NCI-H2196 treated with DMSO at 0.1 percent for 48 hours (cell line): ENCODE measurements at regions not wholly inside any gene's neighbourhood (a gene's known extent, or its start where the extent isn't known, plus 50 kb on each side); places are given as distances from the start of the nearest gene placed in this dataset.

Experiments
- DNase-seq: peaks from one replicate; lab custom pipeline; 2025; ENCODE audit not compliant: unreplicated experiment; lab: John Stamatoyannopoulos, UW

DNA sequence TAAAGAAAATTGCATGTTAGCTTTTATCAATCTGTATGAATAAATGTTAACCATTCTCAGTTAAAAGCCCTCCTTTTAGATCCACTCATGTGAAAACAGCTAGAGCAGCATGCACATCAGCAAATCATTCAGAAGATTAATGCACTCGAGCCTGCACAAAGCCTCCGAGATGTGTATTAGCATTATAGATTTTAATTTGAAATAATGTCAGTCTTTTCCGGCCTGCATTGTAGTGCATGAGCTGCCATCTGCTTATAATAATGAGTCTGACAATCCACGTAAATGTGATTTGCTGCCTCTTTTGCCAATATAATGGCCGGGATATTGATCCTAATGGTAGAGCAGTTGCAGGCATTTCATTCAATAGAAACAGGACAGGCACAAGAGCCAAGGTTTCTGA is 585.1 kb downstream of the IRX1 start:
- no peak for DNase-seq

DNA sequence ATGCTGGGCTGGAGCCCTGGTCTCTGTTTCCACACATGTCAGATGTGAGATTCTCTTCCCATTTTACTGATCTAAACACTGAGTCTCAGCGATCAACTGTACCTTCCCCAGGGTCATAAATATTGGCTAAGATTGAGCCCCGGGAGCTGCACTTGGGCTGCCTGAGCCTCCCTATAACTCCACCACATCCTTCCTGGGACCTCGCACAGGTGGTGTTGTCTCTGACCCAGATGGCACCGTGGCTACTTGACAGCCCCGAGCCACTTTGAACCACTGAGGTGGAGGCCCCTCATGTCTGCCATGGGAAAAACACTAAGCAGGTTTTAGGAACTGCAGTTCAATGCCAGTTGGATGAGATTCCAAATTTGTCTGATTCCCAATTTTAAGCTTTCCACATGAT is 586.5 kb downstream of the IRX1 start:
- no peak for DNase-seq

DNA sequence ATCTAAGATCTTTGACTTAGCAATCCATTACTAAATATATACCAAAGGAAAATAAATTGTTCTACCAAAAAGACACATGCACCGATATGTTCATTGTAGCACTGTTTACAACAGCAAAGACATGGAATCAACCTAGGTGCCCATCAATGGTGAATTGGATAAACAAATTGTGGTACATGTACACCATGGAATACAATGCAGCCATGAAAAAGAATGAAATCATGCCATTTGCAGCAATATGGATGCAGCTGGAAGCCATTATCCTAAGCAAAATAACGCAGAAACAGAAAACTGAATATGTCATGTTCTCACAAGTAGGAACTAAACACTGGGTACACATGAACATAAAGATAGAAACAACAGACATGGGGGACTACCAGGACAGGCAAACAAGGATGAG is 589.5 kb downstream of the IRX1 start:
- no peak for DNase-seq

DNA sequence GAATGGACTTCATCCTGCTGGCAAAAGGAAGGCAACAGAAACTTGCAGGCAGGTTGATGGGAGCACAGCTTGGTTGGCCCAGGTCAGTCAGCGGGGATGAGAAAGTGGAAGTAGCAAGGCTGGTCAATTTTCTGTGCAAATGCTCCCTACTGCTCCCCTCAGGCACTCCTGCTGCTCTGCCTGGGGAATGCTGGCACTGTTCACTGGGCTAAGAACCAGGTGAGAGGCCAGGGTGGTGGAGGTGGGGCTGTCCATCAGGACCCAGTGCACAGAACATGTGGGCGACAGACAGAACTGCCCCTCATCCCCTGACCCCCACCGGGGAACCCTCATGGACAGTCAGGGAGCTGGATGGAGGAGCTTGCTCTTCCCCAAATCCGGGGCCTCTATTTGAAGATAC is 593.1 kb downstream of the IRX1 start:
- no peak for DNase-seq

DNA sequence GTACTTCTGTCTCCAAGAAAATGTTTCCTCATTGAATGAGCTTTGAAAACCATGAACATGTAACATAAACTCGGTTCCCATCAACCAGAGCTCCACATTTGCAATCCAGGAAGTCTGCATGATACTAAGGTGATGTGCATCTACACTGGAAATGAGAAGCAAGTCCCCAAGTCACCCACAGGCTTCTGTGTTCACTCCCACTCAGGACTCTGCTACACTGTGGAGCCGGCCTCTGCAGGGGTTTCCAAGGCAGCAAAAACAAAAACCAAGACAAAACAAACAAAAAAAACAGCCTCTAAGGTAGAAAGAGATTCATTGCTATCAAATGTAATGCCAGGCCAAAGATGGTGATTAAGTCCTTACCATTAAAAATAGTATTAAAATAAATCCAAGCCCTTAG is 593.7 kb downstream of the IRX1 start:
- no peak for DNase-seq

DNA sequence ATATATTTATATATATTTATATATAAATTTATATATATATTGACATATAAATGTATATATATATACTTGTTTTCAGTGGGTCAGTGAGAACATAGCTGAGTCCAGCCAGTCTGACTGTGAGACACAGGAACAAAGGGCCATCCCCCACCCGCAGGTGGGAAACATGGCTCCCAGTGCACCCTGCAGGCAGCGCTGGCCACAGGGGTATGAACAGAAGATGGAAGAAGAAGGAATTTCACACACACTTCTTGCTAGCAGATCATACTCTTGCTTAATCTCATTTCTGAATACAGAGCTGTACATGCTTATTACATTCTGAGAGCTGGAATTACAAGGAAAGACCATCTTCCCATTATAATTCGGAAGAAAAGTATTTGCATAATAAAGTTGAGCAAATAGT is 595.4 kb downstream of the IRX1 start:
- no peak for DNase-seq

DNA sequence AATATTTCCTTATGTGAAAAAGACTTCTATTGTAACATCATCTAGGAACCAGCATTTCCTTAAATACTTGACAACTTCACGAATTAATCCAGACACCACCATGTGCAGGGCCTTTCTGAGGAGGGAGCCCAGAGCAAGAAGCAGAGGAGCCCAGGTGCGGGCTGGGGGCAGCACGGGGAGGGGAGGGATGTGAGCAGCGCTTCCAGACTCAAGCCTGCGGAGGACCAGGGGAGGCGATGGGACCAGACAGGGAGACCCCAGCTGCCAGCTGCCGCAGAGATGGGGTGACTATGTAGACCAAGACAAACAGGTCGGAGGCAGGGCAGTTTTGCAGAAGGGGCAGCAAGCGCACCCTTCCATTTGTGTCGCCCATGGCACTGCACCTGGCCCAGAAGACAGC is 596.1 kb downstream of the IRX1 start:
- no peak for DNase-seq

DNA sequence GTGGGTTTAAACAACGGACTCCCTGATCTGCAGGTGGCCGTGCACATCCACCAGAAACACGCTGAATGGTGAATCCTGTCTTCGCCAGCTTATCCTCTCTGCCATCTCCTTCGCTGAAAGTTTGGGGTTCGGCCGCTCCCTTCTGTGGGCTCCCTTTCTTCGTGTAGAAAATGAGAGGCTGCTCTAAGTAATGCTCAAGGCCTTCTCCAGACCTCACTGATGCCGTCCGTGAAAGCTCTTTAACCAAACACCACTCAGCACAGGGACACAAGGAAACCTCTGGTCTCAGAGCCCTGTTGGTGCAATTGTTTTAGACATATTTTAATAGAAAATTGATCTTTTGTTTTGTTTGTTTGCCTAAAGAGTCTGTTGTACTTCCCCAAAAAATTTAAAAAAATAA is 596.5 kb downstream of the IRX1 start:
- no peak for DNase-seq

DNA sequence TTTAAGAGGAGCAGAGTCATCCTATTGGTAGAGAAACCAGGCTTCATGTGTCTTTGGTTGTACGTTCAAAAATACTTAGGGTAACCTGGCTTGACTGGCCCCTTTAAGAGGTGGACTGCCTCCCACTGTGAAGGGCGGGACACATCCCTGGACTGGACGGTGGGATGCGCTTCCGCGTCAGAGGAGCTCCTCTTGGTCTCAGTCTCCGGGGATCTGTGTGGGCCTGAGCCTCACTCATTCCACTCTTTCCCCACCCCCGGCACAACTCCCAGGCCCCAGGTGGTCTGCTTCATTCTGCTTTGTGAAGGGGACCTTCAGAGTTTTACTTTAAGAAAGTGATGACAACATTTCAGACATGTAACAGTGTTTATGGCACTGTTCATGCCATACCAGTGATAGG is 601.1 kb downstream of the IRX1 start:
- no peak for DNase-seq

DNA sequence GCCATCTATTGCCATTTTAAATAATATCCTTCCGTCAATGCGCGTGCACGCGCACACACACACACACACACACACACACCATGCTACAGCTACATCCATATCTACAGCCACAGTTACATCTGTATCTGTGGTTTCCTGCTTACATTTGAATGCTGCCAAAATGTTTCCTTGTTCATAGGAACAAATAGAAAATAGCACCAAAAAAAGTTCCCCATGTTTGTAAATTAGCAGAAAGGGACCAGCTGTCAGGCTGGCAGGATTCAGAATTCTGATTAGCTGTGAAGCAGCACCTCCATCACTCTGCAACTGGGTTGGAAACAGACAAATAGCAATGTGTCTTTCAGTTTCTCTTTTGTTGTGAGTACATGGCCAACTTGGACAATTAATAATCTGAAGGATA is 601.5 kb downstream of the IRX1 start:
- DNase-seq: no peak

DNA sequence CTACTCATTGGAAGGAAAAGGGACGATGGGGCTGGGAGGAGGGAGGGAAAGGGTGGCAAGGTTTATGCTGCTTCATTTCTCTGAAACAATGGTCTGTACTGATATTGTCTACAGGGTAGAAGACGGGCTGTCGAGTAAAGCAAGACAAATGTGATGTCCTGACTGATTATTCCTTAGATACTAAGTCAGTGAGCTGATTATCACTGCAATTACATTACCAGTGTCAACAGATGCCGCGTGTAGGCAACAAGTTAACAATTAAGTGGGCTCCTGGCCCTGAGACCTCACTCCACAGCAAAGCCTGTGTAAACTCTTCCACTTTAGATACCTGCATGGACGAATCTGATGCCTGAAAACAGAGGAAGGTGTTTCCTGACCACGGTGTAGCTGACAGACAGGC is 602.8 kb downstream of the IRX1 start:
- no peak for DNase-seq

DNA sequence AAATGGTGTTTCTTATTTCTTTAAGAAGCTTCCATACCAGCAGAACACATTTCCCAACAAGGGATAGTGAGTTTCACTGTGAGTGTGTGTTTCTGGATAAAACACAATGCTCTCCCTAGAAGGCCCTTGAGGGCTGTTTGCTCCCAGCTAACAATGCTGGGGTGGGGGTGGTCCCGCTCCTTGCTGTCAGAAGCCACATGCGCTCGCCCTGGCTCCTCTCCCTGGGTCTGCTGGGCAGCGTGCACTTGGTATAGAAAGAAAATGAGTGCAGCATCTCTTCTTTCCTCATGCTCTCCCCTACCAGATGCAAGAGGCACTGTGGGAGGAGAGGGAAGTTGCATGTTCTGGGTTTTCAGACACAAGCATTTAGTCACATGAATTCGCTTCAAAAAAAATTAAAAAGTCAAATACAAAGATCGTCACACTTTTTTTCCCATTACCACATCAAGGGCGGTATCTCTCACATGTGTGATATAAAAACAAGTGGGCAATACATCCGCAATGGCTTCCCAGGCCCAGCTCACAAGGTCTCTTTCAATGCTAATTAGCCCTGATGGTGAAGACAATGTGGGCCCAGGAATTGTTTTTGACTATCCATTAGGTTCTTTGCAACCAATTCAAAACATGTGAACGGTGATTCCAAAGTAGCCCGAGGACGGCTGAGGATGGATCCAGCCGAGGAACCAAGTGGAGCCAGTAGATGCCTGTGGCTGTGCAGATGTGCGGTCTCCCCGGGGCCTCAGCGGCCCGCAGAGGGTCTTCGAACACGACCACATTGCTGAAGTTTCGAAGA is 603.6 kb downstream of the IRX1 start:
- no peak for DNase-seq

DNA sequence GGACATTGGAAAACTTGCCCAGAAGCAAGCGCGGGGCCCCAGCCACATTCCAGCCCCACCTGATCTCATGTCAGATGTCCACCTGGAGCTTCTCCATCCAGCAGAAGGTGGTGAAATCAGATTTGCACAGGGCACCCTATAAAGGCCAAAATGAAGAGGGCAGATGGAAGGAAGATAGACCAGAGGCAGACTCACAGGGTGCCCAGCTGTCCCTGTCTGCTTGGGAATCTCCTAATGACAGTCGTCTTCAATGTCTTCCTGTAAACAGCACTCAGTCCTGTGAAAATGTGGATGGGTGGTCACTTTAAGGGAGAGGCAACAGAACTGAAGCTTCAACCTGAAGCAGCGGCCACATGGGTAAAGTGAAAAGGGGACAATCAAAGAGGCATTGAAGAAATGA is 607.5 kb downstream of the IRX1 start:
- no peak for DNase-seq

DNA sequence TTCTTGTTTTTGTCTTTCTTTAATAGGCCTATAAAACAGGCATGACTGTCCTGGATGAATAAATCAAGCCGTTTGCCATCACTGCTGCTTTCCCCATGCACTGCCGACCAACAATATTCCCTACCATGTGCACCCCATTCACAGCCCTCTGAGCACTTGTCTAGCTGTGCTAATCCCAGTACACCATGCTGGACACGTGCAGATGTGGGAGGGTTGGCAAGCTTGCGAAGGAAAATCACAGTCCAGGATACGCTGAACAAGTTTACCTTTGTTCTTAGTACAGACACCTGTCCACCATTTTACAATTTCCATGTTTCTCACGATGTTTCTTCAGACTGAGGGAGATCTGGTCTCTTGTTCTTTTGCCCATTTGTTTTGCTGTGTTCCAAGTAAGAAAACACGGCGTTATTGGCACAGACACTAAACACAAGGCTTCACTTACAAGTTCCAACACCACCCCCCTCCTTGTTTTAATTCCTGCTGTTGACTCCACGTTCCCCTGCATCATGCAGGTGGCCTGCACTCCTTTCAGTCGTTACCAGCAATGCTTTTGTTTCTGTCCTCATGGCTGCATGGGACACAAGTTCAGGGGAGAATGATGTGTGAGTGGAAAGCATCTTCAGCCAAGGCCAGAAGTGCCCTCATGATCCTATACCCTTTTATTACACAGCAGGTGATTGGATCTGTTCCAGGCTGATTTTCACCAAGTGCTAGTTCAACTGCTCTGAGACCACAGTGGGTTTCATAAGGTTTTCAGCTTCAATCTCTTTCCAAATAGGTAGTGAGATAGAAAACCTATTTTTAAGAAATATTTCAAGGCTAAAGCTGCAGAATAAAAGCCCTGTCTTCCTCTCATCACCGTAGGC is 608.9 kb downstream of the IRX1 start:
- DNase-seq: no peak

DNA sequence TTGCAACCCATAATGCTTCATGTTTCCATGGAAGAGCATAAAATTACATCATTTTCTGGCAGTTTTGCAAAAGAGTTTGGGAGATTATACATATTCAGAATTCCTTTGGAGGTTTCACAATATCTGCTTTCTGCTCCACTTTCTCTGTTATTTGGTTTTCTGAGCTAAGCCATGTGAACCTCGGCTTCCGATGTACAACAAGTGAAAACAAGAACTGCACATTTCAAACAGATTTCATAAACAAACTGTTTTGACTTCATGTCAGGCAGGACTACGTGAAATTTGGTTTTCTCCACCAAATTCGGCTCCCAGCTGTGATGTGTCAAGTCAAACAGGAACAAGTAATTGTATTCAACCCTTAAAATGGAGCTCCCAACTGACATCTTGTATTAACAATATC is 609.8 kb downstream of the IRX1 start:
- DNase-seq: no peak

DNA sequence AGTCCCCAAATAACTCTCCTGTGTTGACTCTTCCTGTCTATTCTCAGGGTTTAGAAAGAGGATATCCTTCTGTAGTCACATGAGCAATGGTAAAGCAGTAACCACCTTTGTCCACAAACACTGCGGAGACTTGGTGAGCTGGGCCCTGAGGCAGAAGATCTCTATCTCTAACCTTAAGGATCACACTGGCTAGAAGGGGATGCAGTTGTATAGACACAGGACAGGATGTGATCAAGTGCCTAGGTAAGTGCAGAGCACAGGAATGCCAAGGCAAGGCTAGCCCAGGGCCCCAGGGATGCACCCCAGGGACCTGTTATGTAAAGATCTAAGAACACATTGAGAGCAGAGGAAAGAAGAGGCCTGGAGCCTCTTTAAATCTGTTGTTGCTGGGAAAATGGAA is 610.5 kb downstream of the IRX1 start:
- no peak for DNase-seq

DNA sequence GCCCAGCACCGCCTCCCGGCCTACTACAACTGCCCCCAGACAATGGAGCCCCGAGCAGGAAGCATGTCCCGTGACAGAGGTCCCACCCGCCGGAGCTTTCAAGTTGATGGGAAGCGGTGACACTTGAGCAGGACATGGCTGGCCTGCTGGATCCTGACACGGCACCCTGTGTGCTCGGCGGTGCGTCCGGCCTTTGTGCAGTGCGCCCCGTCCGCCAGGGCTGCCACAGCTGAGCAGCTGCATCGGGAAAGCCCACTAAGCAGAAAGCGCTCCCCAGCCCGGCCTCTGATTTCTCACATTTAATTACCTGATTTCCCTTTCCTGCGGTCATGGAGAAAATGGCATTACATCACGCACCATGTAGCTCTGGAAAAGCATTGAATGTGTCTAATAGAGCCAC is 611.9 kb downstream of the IRX1 start:
- no peak for DNase-seq

DNA sequence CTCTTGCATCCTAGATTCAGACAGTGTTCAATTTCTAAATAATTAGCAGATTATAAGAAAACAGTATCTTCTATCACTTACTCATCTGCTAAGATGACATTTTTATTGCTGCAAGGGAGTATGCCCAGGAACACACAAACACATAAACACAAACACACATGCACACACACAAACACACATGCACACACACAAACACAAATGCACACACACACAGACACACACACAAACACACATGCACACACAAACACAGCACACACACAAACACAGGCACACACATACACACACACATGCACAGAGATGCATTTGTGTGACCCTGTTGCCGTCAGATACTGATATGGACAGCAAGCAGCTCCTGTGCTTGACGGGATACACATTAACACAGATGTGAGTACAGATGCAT is 612.9 kb downstream of the IRX1 start:
- no peak for DNase-seq

DNA sequence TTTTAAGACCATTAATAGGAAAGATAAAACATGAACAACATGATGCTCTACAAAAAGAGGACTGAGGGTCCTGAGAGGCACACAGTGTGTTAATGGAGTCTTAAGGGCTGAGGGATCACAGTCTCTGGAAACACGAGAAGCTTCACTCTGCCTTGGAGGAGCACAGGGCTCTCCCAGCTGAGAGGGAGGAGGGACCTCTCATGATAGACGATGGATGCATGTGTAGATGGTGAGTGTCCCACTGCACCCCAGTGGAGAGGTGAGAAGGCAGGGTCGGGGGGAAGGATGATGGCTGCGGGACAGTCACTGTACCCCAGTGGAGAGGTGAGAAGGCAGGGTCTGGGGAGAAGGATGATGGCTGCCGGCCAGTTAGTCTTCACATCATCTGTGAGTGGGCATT is 613.4 kb downstream of the IRX1 start:
- no peak for DNase-seq

DNA sequence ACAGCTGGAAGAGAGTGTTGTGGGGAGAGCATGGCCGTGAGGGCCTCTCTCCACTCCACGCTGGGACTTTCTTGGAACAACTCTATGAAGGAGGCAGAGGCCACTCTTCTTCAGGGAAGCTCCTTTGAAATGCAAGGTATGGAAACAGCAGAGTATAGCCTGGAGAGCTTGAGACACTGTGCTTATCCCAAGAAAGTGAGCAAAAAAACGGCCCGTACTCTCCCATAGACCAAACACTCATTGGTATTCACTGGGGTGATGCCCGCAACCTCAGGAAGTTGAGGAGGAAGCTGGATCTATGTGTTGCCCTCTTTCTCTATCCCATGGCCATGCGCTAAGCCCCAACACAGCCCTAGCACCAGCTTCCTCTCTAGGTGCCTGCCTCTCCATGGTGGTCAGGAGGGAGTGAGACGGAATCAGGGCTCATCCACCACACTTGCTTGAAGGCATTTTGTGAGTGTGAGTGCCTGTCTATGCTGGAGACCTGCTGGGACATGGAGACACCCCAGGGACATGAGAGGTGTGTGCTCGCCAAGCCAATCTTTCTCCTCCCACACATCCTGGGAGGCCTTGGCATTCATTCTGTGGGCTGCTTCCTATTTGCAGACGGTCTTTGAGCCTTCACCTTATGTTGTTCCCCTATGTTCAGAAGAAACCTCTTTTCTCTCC is 616.6 kb downstream of the IRX1 start:
- DNase-seq: no peak

DNA sequence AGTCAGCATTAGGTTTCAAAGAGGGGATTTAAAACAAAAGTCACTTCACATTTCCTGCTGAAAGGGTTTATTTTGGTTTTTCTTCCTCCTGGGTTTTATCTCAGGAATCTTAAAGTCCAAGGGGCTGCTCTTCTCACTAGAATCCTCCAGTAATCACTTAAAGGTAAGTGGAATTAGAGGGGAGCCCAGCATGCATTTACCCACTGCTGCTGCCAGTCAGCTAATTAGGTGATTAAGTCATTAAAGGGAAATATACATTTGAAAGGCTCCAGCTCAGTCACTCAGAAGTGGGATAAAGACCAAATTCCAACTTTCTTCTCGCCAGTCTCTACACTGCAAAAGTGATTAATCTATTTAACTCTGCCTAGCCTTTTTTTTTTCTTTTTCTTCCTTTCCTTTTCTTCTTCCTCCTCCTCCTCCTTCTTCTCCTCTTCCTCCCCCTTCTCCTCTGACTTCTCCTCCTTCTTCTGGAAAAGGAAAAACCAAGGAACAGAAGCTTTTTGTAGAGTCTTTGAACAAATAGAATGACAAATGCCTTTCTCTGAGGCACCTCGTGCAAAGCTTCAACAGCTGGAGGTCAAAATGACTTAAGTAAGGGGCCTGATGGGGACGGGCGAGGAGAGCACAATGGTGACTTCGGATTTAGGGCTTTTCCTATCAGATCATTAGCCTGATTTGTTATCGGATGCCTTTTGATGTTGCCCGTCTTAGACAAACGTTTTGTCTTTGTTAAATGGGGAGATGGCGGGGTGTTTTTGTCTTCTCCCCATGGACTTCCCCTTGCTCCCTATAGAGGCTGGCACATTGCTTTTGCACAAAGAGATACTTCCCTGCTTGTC is 617.6 kb downstream of the IRX1 start:
- no peak for DNase-seq
